DND-41 (cell line): ENCODE measurements at regions not wholly inside any gene's neighbourhood (a gene's known extent, or its start where the extent isn't known, plus 50 kb on each side); places are given as distances from the start of the nearest gene placed in this dataset.

Experiments used
- CTCF ChIP-seq: IDR thresholded peaks from 2 replicates; pipeline ENCODE4 v1.5.1; 2012; ENCODE audit warnings: borderline replicate concordance, low read length, moderate library complexity, mild to moderate bottlenecking; ENCODE audit not compliant: poor library complexity, severe bottlenecking; ENCODE audit errors: extremely low read depth
- EZH2 ChIP-seq: IDR thresholded peaks from 3 replicates; pipeline ENCODE4 v1.6.1; 2012; ENCODE audit warnings: borderline replicate concordance, low read depth, mild to moderate bottlenecking, moderate library complexity, low read length, inconsistent platforms; ENCODE audit not compliant: severe bottlenecking

GRCh38 chr2:205909184-205909572 is 176.8 kb downstream of the INO80D start:
- no peak for TF ChIP-seq CTCF
- TF ChIP-seq EZH2: no peak
